ENCODE measurements at regions not wholly inside any gene's neighbourhood (a gene's known extent, or its start where the extent isn't known, plus 50 kb on each side); places are given as distances from the start of the nearest gene placed in this dataset.
A peak's percentile ranks its signal among the peaks of the same experiment; 100 is the strongest.

DNA sequence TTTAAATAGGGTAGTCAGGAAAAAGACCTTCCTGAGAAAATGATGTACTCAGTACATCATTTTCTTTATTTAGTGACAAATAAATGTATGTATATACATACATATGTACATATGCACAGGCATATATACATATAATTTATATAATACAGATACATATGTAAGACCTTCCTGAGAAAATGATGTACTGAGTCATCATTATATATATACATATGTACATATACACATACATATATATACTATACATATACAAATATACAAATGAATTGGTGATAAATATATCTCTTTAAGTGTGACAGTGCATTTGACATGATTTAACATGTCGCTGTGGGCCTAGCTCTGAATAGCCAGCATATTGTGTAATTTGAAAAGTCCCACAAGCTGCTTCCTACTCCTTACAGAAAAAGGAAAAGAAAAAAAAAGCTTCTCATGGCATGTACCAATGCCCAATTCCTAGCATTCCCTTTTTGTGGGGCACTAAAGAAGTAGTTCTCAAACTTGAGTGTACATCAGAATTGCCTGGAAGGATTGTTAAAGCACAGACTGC lies 208.1 kb upstream of the UMPS start:
- Histone ChIP-seq H3K27ac (no peak overlapping the region), H3K27me3 (ENCODE audit: insufficient read depth, low read depth) (peaks cover 53% of the 10 kb centered on the region), H2AFZ (no peak overlapping the region), H3K9me3 (ENCODE audit: insufficient read depth, low read depth) (no peaks in the 10 kb centered on the region), H3K4me1 (replicated peaks; ENCODE audit: insufficient read depth) (no peaks in the 10 kb centered on the region), H4K20me1 (ENCODE audit: insufficient read depth) (no peaks in the 10 kb centered on the region), H3K4me3 (no peak overlapping the region), H3K36me3 (ENCODE audit: low read depth) (no peaks in the 10 kb centered on the region), H3K4me2 (no peak overlapping the region), H3F3A (ENCODE audit: insufficient read depth, low read depth) (no peaks in the 10 kb centered on the region), H3K9me2 (ENCODE audit: insufficient read depth) (no peaks in the 10 kb centered on the region), H3K79me2 (ENCODE audit: low read depth) (no peaks in the 10 kb centered on the region)
- no TSS peak for BruUV-seq (replicated peaks)
- ChIA-PET POLR2A (ENCODE audit: unreplicated experiment) (no interaction called here), CTCF (no interaction called here)
- intact Hi-C loops (cut with micrococcal nuclease; ENCODE audit: unreplicated experiment), result no loop called here
- TF ChIP-seq, protein P1, sequence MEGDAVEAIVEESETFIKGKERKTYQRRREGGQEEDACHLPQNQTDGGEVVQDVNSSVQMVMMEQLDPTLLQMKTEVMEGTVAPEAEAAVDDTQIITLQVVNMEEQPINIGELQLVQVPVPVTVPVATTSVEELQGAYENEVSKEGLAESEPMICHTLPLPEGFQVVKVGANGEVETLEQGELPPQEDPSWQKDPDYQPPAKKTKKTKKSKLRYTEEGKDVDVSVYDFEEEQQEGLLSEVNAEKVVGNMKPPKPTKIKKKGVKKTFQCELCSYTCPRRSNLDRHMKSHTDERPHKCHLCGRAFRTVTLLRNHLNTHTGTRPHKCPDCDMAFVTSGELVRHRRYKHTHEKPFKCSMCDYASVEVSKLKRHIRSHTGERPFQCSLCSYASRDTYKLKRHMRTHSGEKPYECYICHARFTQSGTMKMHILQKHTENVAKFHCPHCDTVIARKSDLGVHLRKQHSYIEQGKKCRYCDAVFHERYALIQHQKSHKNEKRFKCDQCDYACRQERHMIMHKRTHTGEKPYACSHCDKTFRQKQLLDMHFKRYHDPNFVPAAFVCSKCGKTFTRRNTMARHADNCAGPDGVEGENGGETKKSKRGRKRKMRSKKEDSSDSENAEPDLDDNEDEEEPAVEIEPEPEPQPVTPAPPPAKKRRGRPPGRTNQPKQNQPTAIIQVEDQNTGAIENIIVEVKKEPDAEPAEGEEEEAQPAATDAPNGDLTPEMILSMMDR (conservative IDR thresholded peaks at IDR 0.05), result no peak
- TF ChIP-seq EZH2 (IDR thresholded peaks at IDR 0.05; ENCODE audit: low read depth), result no peak
- no peak for DNase-seq

DNA sequence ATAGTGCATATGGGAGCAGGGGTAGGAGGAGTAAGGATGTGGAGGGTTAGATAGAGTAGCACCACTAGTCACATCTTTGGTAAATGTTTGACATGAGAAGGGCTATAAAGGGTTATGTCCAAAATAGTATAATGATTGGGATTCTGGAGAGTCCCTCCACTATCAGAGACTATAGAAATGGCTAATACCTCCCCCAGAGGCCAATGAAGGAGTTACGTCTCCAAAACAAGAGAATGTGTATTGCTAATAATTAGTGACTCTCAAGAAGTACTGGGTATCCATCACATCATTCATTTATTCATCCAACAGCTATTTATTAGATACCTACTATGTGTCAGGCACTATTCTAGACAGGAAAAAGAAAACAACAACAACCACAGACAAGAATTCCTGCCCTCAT lies 203.7 kb upstream of the UMPS start:
- intact Hi-C loops (cut with micrococcal nuclease; ENCODE audit: unreplicated experiment), result no loop called here
- peaks cover 54% of the 10 kb centered on the region for H3K27me3 ChIP-seq (ENCODE audit: insufficient read depth, low read depth)
- H4K20me1 ChIP-seq (ENCODE audit: insufficient read depth), result no peaks in the 10 kb centered on the region
- no peak for DNase-seq
- H3K4me2 ChIP-seq, result no peak overlapping the region
- no TSS peak for BruUV-seq (replicated peaks)
- no peaks in the 10 kb centered on the region for H3K9me3 ChIP-seq (ENCODE audit: insufficient read depth, low read depth)
- H3K36me3 ChIP-seq (ENCODE audit: low read depth), result no peaks in the 10 kb centered on the region
- H3F3A ChIP-seq (ENCODE audit: insufficient read depth, low read depth), result no peaks in the 10 kb centered on the region
- no peak overlapping the region for H3K4me3 ChIP-seq
- no peak overlapping the region for H3K27ac ChIP-seq
- H2AFZ ChIP-seq, result no peak overlapping the region
- H3K4me1 ChIP-seq (replicated peaks; ENCODE audit: insufficient read depth), result no peaks in the 10 kb centered on the region
- TF ChIP-seq, protein P1 (conservative IDR thresholded peaks at IDR 0.05), result 0 out of 2 replicates have a peak, but pooled peaks have one; percentile 34
- no peak for TF ChIP-seq EZH2 (IDR thresholded peaks at IDR 0.05; ENCODE audit: low read depth)
- ChIA-PET POLR2A (ENCODE audit: unreplicated experiment) (no interaction called here), CTCF (no interaction called here)
- no peaks in the 10 kb centered on the region for H3K9me2 ChIP-seq (ENCODE audit: insufficient read depth)
- H3K79me2 ChIP-seq (ENCODE audit: low read depth), result no peaks in the 10 kb centered on the region

DNA sequence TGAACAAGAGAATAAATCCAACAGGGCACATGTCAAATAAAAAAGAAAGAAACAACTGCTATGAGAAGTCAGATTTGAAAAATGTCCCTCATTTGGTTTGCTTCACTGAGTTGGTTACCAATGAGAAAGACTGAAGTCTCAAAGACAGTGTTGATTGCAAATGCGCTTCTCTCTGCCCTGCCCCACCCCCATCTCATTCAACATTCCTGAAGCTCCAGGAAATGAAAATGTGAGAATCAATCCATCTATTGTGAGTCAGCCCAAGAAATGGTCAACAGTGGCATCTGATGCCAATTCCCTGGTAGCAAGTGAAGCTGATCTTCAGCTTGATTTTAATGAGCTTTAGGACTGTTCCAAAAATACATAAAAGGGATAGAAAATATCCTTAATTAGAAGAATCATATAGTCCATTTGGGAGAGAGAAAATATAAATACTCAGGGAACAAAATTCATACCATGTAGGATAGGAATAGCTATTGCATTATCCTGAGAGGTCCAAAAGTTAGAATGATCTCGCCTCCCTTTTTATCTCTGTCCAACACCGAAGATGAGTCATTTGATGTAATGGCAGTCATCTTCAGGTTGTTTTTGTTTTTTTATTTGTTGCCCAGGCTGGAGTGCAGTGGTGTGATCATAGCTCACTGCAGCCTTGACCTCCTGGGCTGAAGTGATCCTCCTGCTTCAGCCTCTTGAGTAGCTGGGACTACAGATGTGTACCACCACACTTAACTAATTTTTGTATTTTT lies 200.3 kb upstream of the UMPS start:
- no peak overlapping the region for H2AFZ ChIP-seq
- BruUV-seq (replicated peaks), result no TSS peak
- no peaks in the 10 kb centered on the region for H3K9me2 ChIP-seq (ENCODE audit: insufficient read depth)
- no peak overlapping the region for H3K4me3 ChIP-seq
- no peak overlapping the region for H3K4me2 ChIP-seq
- peaks cover 62% of the 10 kb centered on the region for H3K27me3 ChIP-seq (ENCODE audit: insufficient read depth, low read depth)
- no peaks in the 10 kb centered on the region for H3K79me2 ChIP-seq (ENCODE audit: low read depth)
- H3F3A ChIP-seq (ENCODE audit: insufficient read depth, low read depth), result no peaks in the 10 kb centered on the region
- intact Hi-C loops (cut with micrococcal nuclease; ENCODE audit: unreplicated experiment), result no loop called here
- POLR2A ChIA-PET (ENCODE audit: unreplicated experiment), result no interaction called here
- TF ChIP-seq, protein P1 (conservative IDR thresholded peaks at IDR 0.05), result no peak
- TF ChIP-seq EZH2 (IDR thresholded peaks at IDR 0.05; ENCODE audit: low read depth), result no peak
- no peaks in the 10 kb centered on the region for H4K20me1 ChIP-seq (ENCODE audit: insufficient read depth)
- no peaks in the 10 kb centered on the region for H3K9me3 ChIP-seq (ENCODE audit: insufficient read depth, low read depth)
- no peaks in the 10 kb centered on the region for H3K36me3 ChIP-seq (ENCODE audit: low read depth)
- no peak overlapping the region for H3K27ac ChIP-seq
- CTCF ChIA-PET, result no interaction called here
- no peaks in the 10 kb centered on the region for H3K4me1 ChIP-seq (replicated peaks; ENCODE audit: insufficient read depth)
- DNase-seq, result no peak
